Liver (tissue), 3 donors: ENCODE measurements at regions not wholly inside any gene's neighbourhood (a gene's known extent, or its start where the extent isn't known, plus 50 kb on each side); places are given as distances from the start of the nearest gene placed in this dataset.
"Not testable (repeated sequence)": the region's sequence is repeated elsewhere in the genome, so short reads cannot be mapped to it uniquely, and the experiment has no call there.

Source experiments
- ATF3 ChIP-seq: IDR thresholded peaks from 2 replicates; pipeline ENCODE4 v1.6.1; 2016; ENCODE audit warnings: antibody characterized with exemption
- CTCF ChIP-seq: fragments of 150-350 bp; IDR thresholded peaks from 2 replicates; pipeline ENCODE4 v1.5.1; 2017; ENCODE audit warnings: improper control_type of control experiment, low read depth, low read length; ENCODE audit not compliant: missing input control
- FOXA1 ChIP-seq: IDR thresholded peaks from 2 replicates; pipeline ENCODE4 v1.6.1; 2016; ENCODE audit warnings: antibody characterized with exemption
- GABPA ChIP-seq, 2 donors: IDR thresholded peaks in 1 of 2; conservative IDR thresholded peaks in 1 of 2; 2 replicates each; pipeline ENCODE4 v1.6.1; 2016; ENCODE audit warnings: antibody characterized with exemption in 2 of 2, mild to moderate bottlenecking in 1 of 2, moderate library complexity in 1 of 2
- MAX ChIP-seq: IDR thresholded peaks from 2 replicates; pipeline ENCODE4 v1.6.1; 2016; ENCODE audit warnings: antibody characterized with exemption
- NR2F2 ChIP-seq: IDR thresholded peaks from 2 replicates; pipeline ENCODE4 v1.6.1; 2016; ENCODE audit warnings: antibody characterized with exemption
- RAD21 ChIP-seq, 2 donors: IDR thresholded peaks; 2 replicates each; pipeline ENCODE4 v1.6.1; 2016; ENCODE audit warnings: antibody characterized with exemption in 2 of 2, mild to moderate bottlenecking in 2 of 2
- REST ChIP-seq: IDR thresholded peaks from 2 replicates; pipeline ENCODE4 v1.6.1; 2016; ENCODE audit warnings: antibody characterized with exemption, mild to moderate bottlenecking
- RXRA ChIP-seq, 2 donors: IDR thresholded peaks; 2 replicates each; pipeline ENCODE4 v1.6.1; 2017 to 2018; ENCODE audit warnings: antibody characterized with exemption in 2 of 2, mild to moderate bottlenecking in 1 of 2
- SP1 ChIP-seq: IDR thresholded peaks from 2 replicates; pipeline ENCODE4 v1.6.1; 2018; ENCODE audit warnings: antibody characterized with exemption, mild to moderate bottlenecking
- TAF1 ChIP-seq: conservative IDR thresholded peaks from 2 replicates; pipeline ENCODE4 v1.6.1; 2016; ENCODE audit warnings: antibody characterized with exemption, mild to moderate bottlenecking
- YY1 ChIP-seq: IDR thresholded peaks from 2 replicates; pipeline ENCODE4 v1.6.1; 2016; ENCODE audit warnings: antibody characterized with exemption, mild to moderate bottlenecking
- donor health status: healthy.
- donor health status: healthy.

GRCh38 chr9:97222393-97222792, 85.1 kb upstream of the CCDC180 start:
- TF ChIP-seq CTCF; NR2F2; GABPA (IDR thresholded peaks at IDR 0.05 in 1 of 2, conservative IDR thresholded peaks at IDR 0.05 in 1 of 2); RXRA (IDR thresholded peaks at IDR 0.05); ATF3; TAF1; REST; MAX; RAD21 (IDR thresholded peaks at IDR 0.05); YY1; FOXA1; SP1: not testable (repeated sequence)
